Body of pancreas (tissue), 4 donors: ENCODE measurements at regions not wholly inside any gene's neighbourhood (a gene's known extent, or its start where the extent isn't known, plus 50 kb on each side); places are given as distances from the start of the nearest gene placed in this dataset.

Experiments used
- POLR2A ChIP-seq, 3 donors: fragments of 450-650 bp; IDR thresholded peaks; one replicate each; pipeline ENCODE4 v1.6.1; 2016; ENCODE audit warnings: antibody characterized with exemption in 3 of 3, mild to moderate bottlenecking in 2 of 3
- TF ChIP-seq, protein P1 (sequence below), 7 experiments: fragments of 450-650 bp in 4 of 7; fragments of 200-600 bp in 3 of 7; sonication (generic) in 3 of 7; IDR thresholded peaks; one replicate each; pipeline ENCODE4 v1.5.1; 2016 to 2019; ENCODE audit warnings: antibody characterized with exemption in 7 of 7

DNA sequence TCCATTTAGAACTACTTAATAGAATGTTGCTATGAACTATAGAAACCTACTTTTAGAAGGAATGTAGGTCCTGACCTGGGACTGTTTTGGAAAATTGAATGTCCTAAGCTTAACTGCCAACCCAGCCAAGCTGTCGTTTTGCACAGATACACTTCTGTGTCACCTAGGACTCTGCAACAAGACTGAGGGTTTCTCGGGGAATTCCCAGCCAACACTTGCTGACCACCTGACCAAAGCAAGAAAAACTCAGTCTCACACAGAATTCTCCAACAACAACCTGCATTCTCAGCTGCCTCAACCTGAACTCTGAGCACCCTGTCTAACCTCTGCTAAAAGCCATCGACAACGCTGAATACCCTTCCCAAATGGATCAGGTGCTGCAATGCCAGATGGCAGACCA is 128.2 kb downstream of the SS18 start:
- TF ChIP-seq, protein P1, sequence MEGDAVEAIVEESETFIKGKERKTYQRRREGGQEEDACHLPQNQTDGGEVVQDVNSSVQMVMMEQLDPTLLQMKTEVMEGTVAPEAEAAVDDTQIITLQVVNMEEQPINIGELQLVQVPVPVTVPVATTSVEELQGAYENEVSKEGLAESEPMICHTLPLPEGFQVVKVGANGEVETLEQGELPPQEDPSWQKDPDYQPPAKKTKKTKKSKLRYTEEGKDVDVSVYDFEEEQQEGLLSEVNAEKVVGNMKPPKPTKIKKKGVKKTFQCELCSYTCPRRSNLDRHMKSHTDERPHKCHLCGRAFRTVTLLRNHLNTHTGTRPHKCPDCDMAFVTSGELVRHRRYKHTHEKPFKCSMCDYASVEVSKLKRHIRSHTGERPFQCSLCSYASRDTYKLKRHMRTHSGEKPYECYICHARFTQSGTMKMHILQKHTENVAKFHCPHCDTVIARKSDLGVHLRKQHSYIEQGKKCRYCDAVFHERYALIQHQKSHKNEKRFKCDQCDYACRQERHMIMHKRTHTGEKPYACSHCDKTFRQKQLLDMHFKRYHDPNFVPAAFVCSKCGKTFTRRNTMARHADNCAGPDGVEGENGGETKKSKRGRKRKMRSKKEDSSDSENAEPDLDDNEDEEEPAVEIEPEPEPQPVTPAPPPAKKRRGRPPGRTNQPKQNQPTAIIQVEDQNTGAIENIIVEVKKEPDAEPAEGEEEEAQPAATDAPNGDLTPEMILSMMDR (IDR thresholded peaks at IDR 0.05), result no peak
- no peak for TF ChIP-seq POLR2A (IDR thresholded peaks at IDR 0.05)
